ENCODE measurements at regions not wholly inside any gene's neighbourhood (a gene's known extent, or its start where the extent isn't known, plus 50 kb on each side); places are given as distances from the start of the nearest gene placed in this dataset.

GRCh38 chr3:73716418-73716817 is 91.7 kb upstream of the PDZRN3 start:
- DNase-seq (no peak), FAIRE-seq (no peak), ATAC-seq (no peak)
- H3K4me3 ChIP-seq = no peak overlapping the region
- no peak for TF ChIP-seq CTCF (IDR thresholded peaks at IDR 0.05)
- no peaks in the 10 kb centered on the region for H3K36me3 ChIP-seq
- no peaks in the 10 kb centered on the region for H3K27me3 ChIP-seq
- WGBS, 2 donors = 92 to 94% methylated on average over 3 of the region's 3 CpGs
- no peaks in the 10 kb centered on the region for H3K4me1 ChIP-seq
- intact Hi-C loops (cut with DNase I) = no loop called here
- H3K9me3 ChIP-seq = no peaks in the 10 kb centered on the region
- no peak overlapping the region for H3K27ac ChIP-seq

DNA sequence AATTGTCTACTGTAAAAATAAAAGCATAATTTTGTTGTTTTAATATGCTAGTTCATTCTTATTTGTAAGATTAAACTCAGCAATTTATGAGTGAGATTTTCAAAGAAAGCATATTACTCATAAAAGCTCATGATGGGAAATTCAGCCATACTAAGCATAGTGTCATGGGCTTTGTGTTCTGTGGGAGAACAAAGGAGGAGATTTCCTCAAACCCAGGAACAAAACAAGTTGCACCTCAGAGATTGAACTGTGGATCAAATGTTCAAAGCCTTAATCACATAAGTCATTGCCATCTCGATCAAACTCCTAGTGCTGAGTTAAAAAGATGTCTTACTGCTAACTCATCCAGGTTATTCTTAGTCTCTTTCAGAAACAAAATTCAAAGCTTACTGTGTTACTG is 85.6 kb upstream of the PDZRN3 start:
- WGBS, 2 donors = 89 to 94% methylated on average over 1 of the region's 1 CpG
- ATAC-seq = no peak
- intact Hi-C loops (cut with DNase I) = no loop called here
- no peak for TF ChIP-seq CTCF (IDR thresholded peaks at IDR 0.05)
- H3K4me3 ChIP-seq = no peak overlapping the region
- H3K27ac ChIP-seq = no peak overlapping the region
- no peaks in the 10 kb centered on the region for H3K36me3 ChIP-seq
- no peak for DNase-seq
- no peaks in the 10 kb centered on the region for H3K4me1 ChIP-seq
- FAIRE-seq = no peak
- H3K27me3 ChIP-seq = no peaks in the 10 kb centered on the region
- no peaks in the 10 kb centered on the region for H3K9me3 ChIP-seq

GRCh38 chr3:73709712-73710111 is 85.0 kb upstream of the PDZRN3 start:
- DNase-seq (no peak), FAIRE-seq (no peak), ATAC-seq (no peak)
- no peaks in the 10 kb centered on the region for H3K27me3 ChIP-seq
- no peak overlapping the region for H3K4me3 ChIP-seq
- H3K36me3 ChIP-seq = no peaks in the 10 kb centered on the region
- TF ChIP-seq CTCF (IDR thresholded peaks at IDR 0.05) = no peak
- H3K4me1 ChIP-seq = no peaks in the 10 kb centered on the region
- intact Hi-C loops (cut with DNase I) = no loop called here
- no peak overlapping the region for H3K27ac ChIP-seq
- H3K9me3 ChIP-seq = no peaks in the 10 kb centered on the region
- 88% methylated on average over 1 of the region's 1 CpG for WGBS, 2 donors

- ATAC-seq = no peak
- Histone ChIP-seq H3K27ac (no peak overlapping the region), H3K4me3 (no peak overlapping the region), H3K4me1 (no peaks in the 10 kb centered on the region), H3K9me3 (no peaks in the 10 kb centered on the region), H3K27me3 (no peaks in the 10 kb centered on the region), H3K36me3 (no peaks in the 10 kb centered on the region)
- no peak for FAIRE-seq
- TF ChIP-seq CTCF (IDR thresholded peaks at IDR 0.05) = no peak
- DNase-seq = no peak
- intact Hi-C loops (cut with DNase I) = no loop called here
- WGBS, 2 donors = 66 to 71% methylated on average over 2 of the region's 2 CpGs
Observed at GRCh38 chr3:73708956-73709355, 84.2 kb upstream of the PDZRN3 start.

- no peaks in the 10 kb centered on the region for H3K9me3 ChIP-seq
- no peak overlapping the region for H3K4me3 ChIP-seq
- no peaks in the 10 kb centered on the region for H3K27me3 ChIP-seq
- intact Hi-C loops (cut with DNase I) = no loop called here
- ATAC-seq (no peak), FAIRE-seq (no peak), DNase-seq (no peak)
- 77 to 84% methylated on average over 2 of the region's 2 CpGs for WGBS, 2 donors
- no peaks in the 10 kb centered on the region for H3K36me3 ChIP-seq
- no peaks in the 10 kb centered on the region for H3K4me1 ChIP-seq
- TF ChIP-seq CTCF (IDR thresholded peaks at IDR 0.05) = no peak
- H3K27ac ChIP-seq = no peak overlapping the region
Observed at GRCh38 chr3:73707772-73708171, 83.0 kb upstream of the PDZRN3 start.

All from pancreas (tissue), 10 donors.